Progenitor cell of endocrine pancreas (in vitro differentiated cells): ENCODE measurements at regions not wholly inside any gene's neighbourhood (a gene's known extent, or its start where the extent isn't known, plus 50 kb on each side); places are given as distances from the start of the nearest gene placed in this dataset.

ENCODE experiments used
- DNase-seq: peaks from one replicate; pipeline ENCODE4 v3.0.0; 2021; ENCODE audit warnings: low spot score; ENCODE audit not compliant: unreplicated experiment
- H3K27ac Mint-ChIP-seq: 2 replicates; pipeline ENCODE4 v1.8.0; 2021; ENCODE audit warnings: mild to moderate bottlenecking, moderate library complexity, mixed read lengths
- H3K27me3 Mint-ChIP-seq: 2 replicates; pipeline ENCODE4 v1.8.0; 2021; ENCODE audit warnings: mixed read lengths
- H3K36me3 Mint-ChIP-seq: 2 replicates; pipeline ENCODE4 v1.8.0; 2022; ENCODE audit warnings: mixed read lengths; ENCODE audit not compliant: insufficient read depth
- H3K4me1 Mint-ChIP-seq: 2 replicates; pipeline ENCODE4 v1.8.0; 2021; ENCODE audit warnings: low read depth, mixed read lengths
- H3K4me3 Mint-ChIP-seq: 2 replicates; pipeline ENCODE4 v1.8.0; 2021; ENCODE audit warnings: low read depth, mild to moderate bottlenecking, moderate library complexity, mixed read lengths
- H3K9me3 Mint-ChIP-seq: 2 replicates; pipeline ENCODE4 v1.8.0; 2021; ENCODE audit warnings: low read depth, mixed read lengths
- TF ChIP-seq, protein P1 (sequence below): fragments of 200-600 bp; sonication (generic); IDR thresholded peaks from one replicate; pipeline ENCODE4 v1.5.0; 2021; ENCODE audit warnings: antibody characterized with exemption, mild to moderate bottlenecking; ENCODE audit not compliant: unreplicated experiment

DNA sequence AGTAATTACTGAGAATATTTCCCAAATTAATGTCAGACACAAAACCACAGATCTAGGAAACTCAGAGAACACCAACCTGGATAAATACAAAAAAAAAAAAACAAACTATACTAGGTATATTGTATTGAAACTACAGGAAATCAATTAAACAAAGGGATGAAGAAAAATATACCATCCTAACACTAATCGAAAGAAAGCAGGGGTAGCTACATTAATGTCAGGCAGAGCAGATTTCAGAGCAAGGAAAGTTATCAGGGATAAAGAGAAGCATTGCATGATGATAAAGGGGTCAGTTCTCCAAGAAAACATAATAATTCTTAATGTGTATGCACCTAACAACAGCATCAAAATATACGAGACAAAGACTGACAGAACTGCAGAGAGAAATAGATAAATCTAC is 89.9 kb downstream of the TOMM20 start:
- Mint-ChIP-seq H3K4me3 (no peak overlapping the region), H3K27ac (no peak overlapping the region), H3K4me1 (peaks cover 2% of the 10 kb centered on the region), H3K36me3 (peaks cover 3% of the 10 kb centered on the region), H3K27me3 (no peaks in the 10 kb centered on the region), H3K9me3 (peaks cover 15% of the 10 kb centered on the region)
- no peak for DNase-seq
- TF ChIP-seq, protein P1, sequence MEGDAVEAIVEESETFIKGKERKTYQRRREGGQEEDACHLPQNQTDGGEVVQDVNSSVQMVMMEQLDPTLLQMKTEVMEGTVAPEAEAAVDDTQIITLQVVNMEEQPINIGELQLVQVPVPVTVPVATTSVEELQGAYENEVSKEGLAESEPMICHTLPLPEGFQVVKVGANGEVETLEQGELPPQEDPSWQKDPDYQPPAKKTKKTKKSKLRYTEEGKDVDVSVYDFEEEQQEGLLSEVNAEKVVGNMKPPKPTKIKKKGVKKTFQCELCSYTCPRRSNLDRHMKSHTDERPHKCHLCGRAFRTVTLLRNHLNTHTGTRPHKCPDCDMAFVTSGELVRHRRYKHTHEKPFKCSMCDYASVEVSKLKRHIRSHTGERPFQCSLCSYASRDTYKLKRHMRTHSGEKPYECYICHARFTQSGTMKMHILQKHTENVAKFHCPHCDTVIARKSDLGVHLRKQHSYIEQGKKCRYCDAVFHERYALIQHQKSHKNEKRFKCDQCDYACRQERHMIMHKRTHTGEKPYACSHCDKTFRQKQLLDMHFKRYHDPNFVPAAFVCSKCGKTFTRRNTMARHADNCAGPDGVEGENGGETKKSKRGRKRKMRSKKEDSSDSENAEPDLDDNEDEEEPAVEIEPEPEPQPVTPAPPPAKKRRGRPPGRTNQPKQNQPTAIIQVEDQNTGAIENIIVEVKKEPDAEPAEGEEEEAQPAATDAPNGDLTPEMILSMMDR, result no peak

DNA sequence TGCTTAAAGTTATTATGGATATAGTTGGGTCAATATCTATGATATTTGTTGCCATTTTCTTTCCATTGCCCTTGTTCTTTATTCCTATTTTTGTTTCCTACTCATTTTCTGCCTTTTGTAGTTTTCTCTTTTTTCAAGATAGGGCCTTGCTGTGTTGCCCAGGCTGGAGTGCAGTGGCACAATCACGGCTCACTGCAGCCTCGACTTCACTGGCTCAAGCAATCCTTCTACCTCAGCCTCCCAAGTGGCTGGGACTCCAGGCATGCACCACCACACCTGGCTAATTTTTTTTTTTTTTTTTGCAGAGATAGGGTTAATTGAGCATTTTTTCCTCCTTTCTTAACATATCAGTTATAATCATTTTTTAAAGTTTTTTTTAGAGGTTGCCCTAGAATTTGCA is 92.7 kb downstream of the TOMM20 start:
- Mint-ChIP-seq H3K4me1 (peaks cover 2% of the 10 kb centered on the region), H3K36me3 (peaks cover 3% of the 10 kb centered on the region), H3K27ac (no peak overlapping the region), H3K27me3 (no peaks in the 10 kb centered on the region), H3K4me3 (no peak overlapping the region), H3K9me3 (peaks cover 18% of the 10 kb centered on the region)
- TF ChIP-seq, protein P1, result no peak
- DNase-seq, result no peak

DNA sequence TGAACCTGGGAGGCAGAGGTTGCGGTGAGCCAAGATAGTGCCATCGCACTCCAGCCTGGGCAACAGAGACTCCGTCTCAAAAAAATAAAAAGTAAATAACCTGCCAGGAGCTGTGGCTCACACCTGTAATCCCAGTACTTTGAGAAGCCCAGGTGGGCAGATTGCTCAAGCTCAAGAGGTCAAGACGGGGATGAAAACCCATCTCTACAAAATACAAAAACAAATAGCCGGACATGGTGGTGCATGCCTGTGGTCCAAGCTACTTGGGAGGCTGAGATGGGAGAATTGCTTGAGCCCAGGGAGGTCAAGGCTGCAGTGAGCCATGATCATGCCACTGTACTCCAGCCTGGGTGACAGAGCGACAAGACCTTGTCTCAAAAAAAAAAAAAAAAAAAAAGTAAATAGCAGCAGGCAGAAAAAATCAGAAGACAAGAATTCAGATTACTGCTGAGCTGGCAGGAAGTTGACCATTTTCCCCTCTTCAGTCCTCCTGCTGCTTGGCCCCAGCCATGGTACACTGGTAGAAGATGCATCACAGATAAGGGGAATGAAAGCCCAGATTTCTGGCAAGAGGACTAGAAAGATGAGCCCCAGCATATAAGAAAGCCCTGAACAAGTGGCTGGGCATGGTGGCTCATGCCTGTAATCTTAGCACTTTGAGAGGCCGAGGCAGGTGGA is 97.6 kb downstream of the TOMM20 start:
- H3K4me1 Mint-ChIP-seq, result peaks cover 2% of the 10 kb centered on the region
- no peak overlapping the region for H3K4me3 Mint-ChIP-seq
- DNase-seq, result no peak
- no peaks in the 10 kb centered on the region for H3K27me3 Mint-ChIP-seq
- TF ChIP-seq, protein P1, result no peak
- H3K36me3 Mint-ChIP-seq, result no peaks in the 10 kb centered on the region
- H3K27ac Mint-ChIP-seq, result no peak overlapping the region
- H3K9me3 Mint-ChIP-seq, result peaks cover 10% of the 10 kb centered on the region

GRCh38 chr1:235027862-235028250 is 100.8 kb downstream of the TOMM20 start:
- DNase-seq, result no peak
- peaks cover 10% of the 10 kb centered on the region for H3K9me3 Mint-ChIP-seq
- no peak overlapping the region for H3K27ac Mint-ChIP-seq
- H3K4me1 Mint-ChIP-seq, result peaks cover 11% of the 10 kb centered on the region
- no peaks in the 10 kb centered on the region for H3K36me3 Mint-ChIP-seq
- H3K27me3 Mint-ChIP-seq, result no peaks in the 10 kb centered on the region
- no peak overlapping the region for H3K4me3 Mint-ChIP-seq
- TF ChIP-seq, protein P1, result no peak

- Mint-ChIP-seq H3K9me3 (peaks cover 10% of the 10 kb centered on the region), H3K27me3 (no peaks in the 10 kb centered on the region), H3K4me3 (no peak overlapping the region), H3K27ac (no peak overlapping the region), H3K4me1 (peaks cover 16% of the 10 kb centered on the region), H3K36me3 (no peaks in the 10 kb centered on the region)
- DNase-seq, result no peak
- TF ChIP-seq, protein P1, result no peak
Observed at GRCh38 chr1:235027076-235027861, 101.4 kb downstream of the TOMM20 start.
